ENCODE measurements at regions not wholly inside any gene's neighbourhood (a gene's known extent, or its start where the extent isn't known, plus 50 kb on each side); places are given as distances from the start of the nearest gene placed in this dataset.

GRCh38 chr7:12827219-12827821 is 139.9 kb downstream of the ARL4A start:
- H2AFZ ChIP-seq (ENCODE audit: low read depth): no peak overlapping the region
- H3K36me3 ChIP-seq (ENCODE audit: insufficient read depth): no peaks in the 10 kb centered on the region
- TF ChIP-seq CTCF (conservative IDR thresholded peaks at IDR 0.05; ENCODE audit: low read depth, low read length): no peak

DNA sequence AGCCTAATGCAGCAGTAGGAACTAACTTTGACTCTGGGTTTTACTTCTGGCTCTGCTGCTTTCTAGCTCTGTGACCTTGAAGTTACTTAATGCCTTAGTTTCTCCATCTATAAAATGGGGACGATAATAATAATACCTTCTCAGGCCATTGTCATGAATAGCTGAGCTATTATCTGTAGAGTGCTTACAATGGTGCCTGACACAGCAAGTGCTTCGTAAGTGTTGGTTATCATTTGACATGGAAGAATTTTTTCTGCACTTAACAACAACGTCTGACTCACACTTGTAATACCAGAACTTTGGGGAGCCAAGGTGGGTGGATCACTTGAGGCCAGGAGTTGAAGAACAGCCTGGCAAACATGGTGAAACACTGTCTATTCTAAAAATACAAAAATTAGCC is 140.5 kb downstream of the ARL4A start:
- H3K27me3 ChIP-seq (ENCODE audit: insufficient read depth, low read depth): no peaks in the 10 kb centered on the region
- no peaks in the 10 kb centered on the region for H3K79me2 ChIP-seq (ENCODE audit: insufficient read depth, low read depth)
- no peak overlapping the region for H2AFZ ChIP-seq (ENCODE audit: low read depth)
- no peaks in the 10 kb centered on the region for H3K4me1 ChIP-seq (ENCODE audit: low read depth, poor library complexity, severe bottlenecking)
- no peak overlapping the region for H3K4me2 ChIP-seq
- no peak overlapping the region for H3K27ac ChIP-seq
- no peak overlapping the region for H3K4me3 ChIP-seq (IDR thresholded peaks at IDR 0.05; ENCODE audit: insufficient read depth, low read depth, low read length)
- no peaks in the 10 kb centered on the region for H3K36me3 ChIP-seq (ENCODE audit: insufficient read depth)
- no peak overlapping the region for H3K9ac ChIP-seq
- no peak for TF ChIP-seq CTCF (conservative IDR thresholded peaks at IDR 0.05; ENCODE audit: low read depth, low read length)
- no peaks in the 10 kb centered on the region for H4K20me1 ChIP-seq (ENCODE audit: insufficient read depth)

More at GRCh38 chr7:12827219-12827821, 139.9 kb downstream of the ARL4A start:
- Histone ChIP-seq H4K20me1 (ENCODE audit: insufficient read depth) (no peaks in the 10 kb centered on the region), H3K4me2 (no peak overlapping the region), H3K4me3 (IDR thresholded peaks at IDR 0.05; ENCODE audit: insufficient read depth, low read depth, low read length) (no peak overlapping the region), H3K27ac (no peak overlapping the region), H3K4me1 (ENCODE audit: low read depth, poor library complexity, severe bottlenecking) (no peaks in the 10 kb centered on the region), H3K9ac (no peak overlapping the region), H3K79me2 (ENCODE audit: insufficient read depth, low read depth) (no peaks in the 10 kb centered on the region), H3K27me3 (ENCODE audit: insufficient read depth, low read depth) (no peaks in the 10 kb centered on the region)

GRCh38 chr7:12831024-12831423 is 143.6 kb downstream of the ARL4A start:
- H3K27me3 ChIP-seq (ENCODE audit: insufficient read depth, low read depth): no peaks in the 10 kb centered on the region

DNA sequence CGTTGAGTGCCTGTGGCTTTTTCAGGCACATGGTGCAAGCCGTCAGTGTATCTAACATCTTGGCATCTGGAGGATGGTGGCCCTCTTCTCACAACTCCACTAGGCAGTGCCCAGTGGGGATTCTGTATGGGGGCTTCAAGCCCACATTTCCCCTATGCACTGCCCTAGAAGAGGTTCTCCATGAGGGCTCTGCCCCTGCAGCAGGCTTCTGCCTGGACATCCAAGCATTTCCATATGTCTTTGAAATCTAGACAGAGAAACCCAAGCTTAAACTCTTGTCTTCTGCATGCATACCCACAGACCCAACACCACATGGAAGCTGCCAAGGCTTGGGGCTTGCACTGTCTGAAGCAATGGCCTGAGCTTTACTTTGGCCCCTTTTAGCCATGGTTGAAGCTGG is 146.4 kb downstream of the ARL4A start:
- no peak overlapping the region for H3K9ac ChIP-seq
- no peak overlapping the region for H3K27ac ChIP-seq
- H4K20me1 ChIP-seq (ENCODE audit: insufficient read depth): no peaks in the 10 kb centered on the region
- TF ChIP-seq CTCF (conservative IDR thresholded peaks at IDR 0.05; ENCODE audit: low read depth, low read length): no peak
- H3K4me3 ChIP-seq (IDR thresholded peaks at IDR 0.05; ENCODE audit: insufficient read depth, low read depth, low read length): no peak overlapping the region
- H3K4me2 ChIP-seq: no peak overlapping the region
- no peaks in the 10 kb centered on the region for H3K79me2 ChIP-seq (ENCODE audit: insufficient read depth, low read depth)
- no peaks in the 10 kb centered on the region for H3K4me1 ChIP-seq (ENCODE audit: low read depth, poor library complexity, severe bottlenecking)
- H3K36me3 ChIP-seq (ENCODE audit: insufficient read depth): no peaks in the 10 kb centered on the region
- H3K27me3 ChIP-seq (ENCODE audit: insufficient read depth, low read depth): no peaks in the 10 kb centered on the region
- no peak overlapping the region for H2AFZ ChIP-seq (ENCODE audit: low read depth)

More at GRCh38 chr7:12831024-12831423, 143.6 kb downstream of the ARL4A start:
- Histone ChIP-seq H3K36me3 (ENCODE audit: insufficient read depth) (no peaks in the 10 kb centered on the region), H3K9ac (no peak overlapping the region), H3K4me2 (no peak overlapping the region), H3K4me3 (IDR thresholded peaks at IDR 0.05; ENCODE audit: insufficient read depth, low read depth, low read length) (no peak overlapping the region), H3K4me1 (ENCODE audit: low read depth, poor library complexity, severe bottlenecking) (no peaks in the 10 kb centered on the region), H2AFZ (ENCODE audit: low read depth) (no peak overlapping the region), H3K79me2 (ENCODE audit: insufficient read depth, low read depth) (no peaks in the 10 kb centered on the region), H4K20me1 (ENCODE audit: insufficient read depth) (no peaks in the 10 kb centered on the region), H3K27ac (no peak overlapping the region)
- TF ChIP-seq CTCF (conservative IDR thresholded peaks at IDR 0.05; ENCODE audit: low read depth, low read length): no peak

Data from KMS-11 (cell line).